Testis (tissue), 2 donors: ENCODE measurements at regions not wholly inside any gene's neighbourhood (a gene's known extent, or its start where the extent isn't known, plus 50 kb on each side); places are given as distances from the start of the nearest gene placed in this dataset.

Experiments
- POLR2A ChIP-seq: fragments of 450-650 bp; IDR thresholded peaks from one replicate; pipeline ENCODE4 v1.6.1; 2017; ENCODE audit warnings: antibody characterized with exemption, mild to moderate bottlenecking, moderate library complexity
- TF ChIP-seq, protein P1 (sequence below), 3 experiments: fragments of 450-650 bp in 2 of 3; fragments of 200-600 bp in 1 of 3; sonication (generic) in 1 of 3; IDR thresholded peaks; one replicate each; pipeline ENCODE4 v1.5.1; 2016 to 2019; ENCODE audit warnings: antibody characterized with exemption in 3 of 3, mild to moderate bottlenecking in 2 of 3, moderate library complexity in 1 of 3

DNA sequence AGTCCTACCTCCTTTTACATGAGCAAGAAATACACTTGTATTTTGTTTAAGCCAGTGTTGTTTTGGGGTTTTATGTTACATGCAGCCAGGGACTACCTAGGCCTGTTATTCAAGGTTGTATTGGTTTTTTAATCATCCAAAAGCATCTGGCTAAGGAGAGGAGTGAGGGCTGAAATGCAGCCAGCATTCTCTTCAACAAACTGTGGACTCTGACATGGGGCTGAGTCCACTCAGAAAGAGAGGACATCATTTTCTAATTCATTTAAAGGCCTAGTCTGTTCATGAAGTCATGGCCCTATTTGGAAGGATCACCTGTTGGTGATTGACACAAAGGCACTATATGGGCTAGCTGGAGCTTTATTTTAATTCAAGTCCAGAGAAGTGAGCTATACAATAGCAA, 190.4 kb downstream of the TTLL7 start:
- no peak for TF ChIP-seq POLR2A
- TF ChIP-seq, protein P1, sequence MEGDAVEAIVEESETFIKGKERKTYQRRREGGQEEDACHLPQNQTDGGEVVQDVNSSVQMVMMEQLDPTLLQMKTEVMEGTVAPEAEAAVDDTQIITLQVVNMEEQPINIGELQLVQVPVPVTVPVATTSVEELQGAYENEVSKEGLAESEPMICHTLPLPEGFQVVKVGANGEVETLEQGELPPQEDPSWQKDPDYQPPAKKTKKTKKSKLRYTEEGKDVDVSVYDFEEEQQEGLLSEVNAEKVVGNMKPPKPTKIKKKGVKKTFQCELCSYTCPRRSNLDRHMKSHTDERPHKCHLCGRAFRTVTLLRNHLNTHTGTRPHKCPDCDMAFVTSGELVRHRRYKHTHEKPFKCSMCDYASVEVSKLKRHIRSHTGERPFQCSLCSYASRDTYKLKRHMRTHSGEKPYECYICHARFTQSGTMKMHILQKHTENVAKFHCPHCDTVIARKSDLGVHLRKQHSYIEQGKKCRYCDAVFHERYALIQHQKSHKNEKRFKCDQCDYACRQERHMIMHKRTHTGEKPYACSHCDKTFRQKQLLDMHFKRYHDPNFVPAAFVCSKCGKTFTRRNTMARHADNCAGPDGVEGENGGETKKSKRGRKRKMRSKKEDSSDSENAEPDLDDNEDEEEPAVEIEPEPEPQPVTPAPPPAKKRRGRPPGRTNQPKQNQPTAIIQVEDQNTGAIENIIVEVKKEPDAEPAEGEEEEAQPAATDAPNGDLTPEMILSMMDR (IDR thresholded peaks at IDR 0.05): no peak
